SK-N-SH treated with all-trans-retinoic acid at 6 μM for 48 hours (cell line): ENCODE measurements at regions not wholly inside any gene's neighbourhood (a gene's known extent, or its start where the extent isn't known, plus 50 kb on each side); places are given as distances from the start of the nearest gene placed in this dataset.

Source experiments
- ARNTL ChIP-seq: fragments of 450-650 bp; formaldehyde crosslinking; IDR thresholded peaks from 2 replicates; pipeline ENCODE4 v1.5.0; 2020; ENCODE audit warnings: low read depth, mild to moderate bottlenecking, moderate library complexity, borderline replicate concordance
- BACH2 ChIP-seq: fragments of 250-450 bp; sonication (Bioruptor Pico); IDR thresholded peaks from 2 replicates; pipeline ENCODE4 v1.9.0; 2021; ENCODE audit warnings: mild to moderate bottlenecking, borderline replicate concordance
- CREB5 ChIP-seq: fragments of 250-450 bp; sonication (Bioruptor Pico); IDR thresholded peaks from 2 replicates; pipeline ENCODE4 v1.5.1; 2020; ENCODE audit warnings: low read depth, mild to moderate bottlenecking, moderate library complexity
- CSRNP3 ChIP-seq: fragments of 250-450 bp; sonication (Bioruptor Pico); IDR thresholded peaks from 2 replicates; pipeline ENCODE4 v1.5.1; 2021; ENCODE audit warnings: mild to moderate bottlenecking, moderate library complexity
- GLIS3 ChIP-seq: fragments of 250-450 bp; sonication (Bioruptor Pico); IDR thresholded peaks from 2 replicates; pipeline ENCODE4 v1.5.0; 2020; ENCODE audit warnings: mild to moderate bottlenecking, moderate library complexity
- PATZ1 ChIP-seq: fragments of 250-450 bp; sonication (Bioruptor Pico); IDR thresholded peaks from 2 replicates; pipeline ENCODE4 v1.8.0; 2020; ENCODE audit warnings: mild to moderate bottlenecking, moderate library complexity, borderline replicate concordance
- POU6F1 ChIP-seq: fragments of 250-450 bp; sonication (Bioruptor Pico); IDR thresholded peaks from 2 replicates; pipeline ENCODE4 v1.8.0; 2021; ENCODE audit warnings: low read depth, mild to moderate bottlenecking, moderate library complexity, borderline replicate concordance
- PPARA ChIP-seq: fragments of 250-450 bp; sonication (Bioruptor Pico); IDR thresholded peaks from 2 replicates; pipeline ENCODE4 v1.5.0; 2020; ENCODE audit warnings: mild to moderate bottlenecking, borderline replicate concordance
- RARB ChIP-seq: fragments of 250-450 bp; sonication (Bioruptor Pico); IDR thresholded peaks from 2 replicates; pipeline ENCODE4 v1.8.0; 2021; ENCODE audit warnings: mild to moderate bottlenecking, moderate library complexity
- TCF4 ChIP-seq: fragments of 250-450 bp; sonication (Bioruptor Pico); IDR thresholded peaks from 2 replicates; pipeline ENCODE4 v1.8.0; 2021; ENCODE audit warnings: mild to moderate bottlenecking, moderate library complexity, borderline replicate concordance
- ZFP3 ChIP-seq: fragments of 250-450 bp; sonication (Bioruptor Pico); IDR thresholded peaks from 2 replicates; pipeline ENCODE4 v1.5.0; 2020; ENCODE audit warnings: mild to moderate bottlenecking, moderate library complexity
- ZFP30 ChIP-seq: fragments of 450-650 bp; formaldehyde crosslinking; IDR thresholded peaks from 2 replicates; pipeline ENCODE4 v1.5.0; 2022; ENCODE audit warnings: mild to moderate bottlenecking, moderate library complexity
- ZNF565 ChIP-seq: fragments of 450-650 bp; formaldehyde crosslinking; conservative IDR thresholded peaks from 2 replicates; pipeline ENCODE4 v1.5.0; 2020; ENCODE audit warnings: low read depth, mild to moderate bottlenecking, moderate library complexity

- TF ChIP-seq GLIS3 (CRISPR knock-in tag) (no peak), ZFP30 (CRISPR knock-in tag) (no peak), ZNF565 (no peak), PATZ1 (CRISPR knock-in tag) (no peak), TCF4 (CRISPR knock-in tag) (no peak), CSRNP3 (CRISPR knock-in tag) (no peak), POU6F1 (CRISPR knock-in tag) (no peak), CREB5 (CRISPR knock-in tag) (no peak), ZFP3 (CRISPR knock-in tag) (no peak), RARB (CRISPR knock-in tag) (no peak), ARNTL (CRISPR knock-in tag) (no peak), BACH2 (CRISPR knock-in tag) (no peak), PPARA (CRISPR knock-in tag) (no peak)
Measured at GRCh38 chr14:25699981-25700380, 650.0 kb upstream of the STXBP6 start.
